Breast epithelium (tissue), 3 donors: ENCODE measurements at regions not wholly inside any gene's neighbourhood (a gene's known extent, or its start where the extent isn't known, plus 50 kb on each side); places are given as distances from the start of the nearest gene placed in this dataset.

Source experiments
- POLR2A ChIP-seq: fragments of 450-650 bp; IDR thresholded peaks from one replicate; pipeline ENCODE4 v1.6.1; 2016; ENCODE audit warnings: antibody characterized with exemption, mild to moderate bottlenecking, moderate library complexity
- POLR2AphosphoS5 ChIP-seq, 3 donors: sonication (generic); formaldehyde crosslinking; IDR thresholded peaks; one replicate each; pipeline ENCODE4 v1.6.1; 2017; ENCODE audit warnings: antibody characterized with exemption in 3 of 3
- TF ChIP-seq, protein P1 (sequence below), 3 donors: fragments of 450-650 bp; IDR thresholded peaks; one replicate each; pipeline ENCODE4 v1.5.1; 2016 to 2017; ENCODE audit warnings: antibody characterized with exemption in 3 of 3, mild to moderate bottlenecking in 3 of 3, moderate library complexity in 3 of 3

DNA sequence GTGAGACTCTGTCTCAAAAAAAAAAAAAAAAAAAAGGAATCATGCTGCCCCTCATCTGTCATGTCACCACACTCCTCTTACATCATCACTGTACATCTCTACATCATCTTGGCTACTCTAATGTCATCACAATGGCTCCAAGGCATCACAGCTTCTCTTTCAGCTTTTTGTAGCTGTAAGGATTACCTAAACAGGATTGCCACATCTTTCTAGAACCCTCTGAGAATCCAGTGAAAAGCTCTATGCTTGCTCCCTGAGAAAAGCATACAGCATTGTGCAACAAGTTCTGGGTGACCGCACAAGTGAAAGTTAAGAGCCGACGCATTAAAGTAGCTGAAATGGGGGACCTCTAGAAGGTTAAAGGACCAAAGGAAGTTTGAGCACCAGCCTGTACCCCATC is 272.5 kb downstream of the C12orf50 start:
- TF ChIP-seq, protein P1, sequence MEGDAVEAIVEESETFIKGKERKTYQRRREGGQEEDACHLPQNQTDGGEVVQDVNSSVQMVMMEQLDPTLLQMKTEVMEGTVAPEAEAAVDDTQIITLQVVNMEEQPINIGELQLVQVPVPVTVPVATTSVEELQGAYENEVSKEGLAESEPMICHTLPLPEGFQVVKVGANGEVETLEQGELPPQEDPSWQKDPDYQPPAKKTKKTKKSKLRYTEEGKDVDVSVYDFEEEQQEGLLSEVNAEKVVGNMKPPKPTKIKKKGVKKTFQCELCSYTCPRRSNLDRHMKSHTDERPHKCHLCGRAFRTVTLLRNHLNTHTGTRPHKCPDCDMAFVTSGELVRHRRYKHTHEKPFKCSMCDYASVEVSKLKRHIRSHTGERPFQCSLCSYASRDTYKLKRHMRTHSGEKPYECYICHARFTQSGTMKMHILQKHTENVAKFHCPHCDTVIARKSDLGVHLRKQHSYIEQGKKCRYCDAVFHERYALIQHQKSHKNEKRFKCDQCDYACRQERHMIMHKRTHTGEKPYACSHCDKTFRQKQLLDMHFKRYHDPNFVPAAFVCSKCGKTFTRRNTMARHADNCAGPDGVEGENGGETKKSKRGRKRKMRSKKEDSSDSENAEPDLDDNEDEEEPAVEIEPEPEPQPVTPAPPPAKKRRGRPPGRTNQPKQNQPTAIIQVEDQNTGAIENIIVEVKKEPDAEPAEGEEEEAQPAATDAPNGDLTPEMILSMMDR (IDR thresholded peaks at IDR 0.05) = no peak
- TF ChIP-seq POLR2AphosphoS5 (IDR thresholded peaks at IDR 0.05) = no peak
- TF ChIP-seq POLR2A = no peak
